Psoas muscle (tissue), 7 donors: ENCODE measurements at regions not wholly inside any gene's neighbourhood (a gene's known extent, or its start where the extent isn't known, plus 50 kb on each side); places are given as distances from the start of the nearest gene placed in this dataset.

Experiments used
- ATAC-seq, 4 donors: fragments of 200-7000 bp; cut with Tn5 transposase; one replicate each; pipeline ENCODE4 v1.9.1; 2020; ENCODE audit warnings: moderate library complexity in 3 of 4, mild to moderate bottlenecking in 2 of 4
- DNase-seq, 2 donors: peaks; one replicate each; pipeline ENCODE4 v3.0.0-alpha.2; 2020
- H3K27ac ChIP-seq: fragments of 200-600 bp; one replicate; pipeline ENCODE4 v1.8.0; 2022
- H3K27me3 ChIP-seq, 3 donors: fragments of 200-600 bp in 1 of 3; one replicate each; pipeline versions ENCODE4 v1.6.1 to v1.8.0; 2013 to 2022; ENCODE audit warnings: low read length in 2 of 3, mild to moderate bottlenecking in 2 of 3, moderate library complexity in 1 of 3; ENCODE audit not compliant: insufficient read depth in 3 of 3
- H3K36me3 ChIP-seq, 2 donors: fragments of 200-600 bp in 1 of 2; one replicate each; pipeline versions ENCODE4 v1.6.1 to v1.8.0; 2013 to 2022; ENCODE audit warnings: low read depth in 1 of 2, mild to moderate bottlenecking in 1 of 2, moderate library complexity in 1 of 2; ENCODE audit not compliant: insufficient read depth in 1 of 2
- H3K4me1 ChIP-seq: fragments of 200-600 bp; one replicate; pipeline ENCODE4 v1.8.0; 2022
- H3K4me3 ChIP-seq: fragments of 200-600 bp; one replicate; pipeline ENCODE4 v1.8.0; 2022; ENCODE audit warnings: mild to moderate bottlenecking
- H3K9me3 ChIP-seq: fragments of 200-600 bp; one replicate; pipeline ENCODE4 v1.8.0; 2022
- WGBS, 3 donors: extraction: QIAGEN DNeasy Blood & Tissue Kit; methylation state at CpG; one replicate each; pipeline versions ENCODE4 v1.1.6 to v1.1.7; 2013; 5-methylcytosine and 5-hydroxymethylcytosine counted together
- intact Hi-C, 2 donors: fragments of 100-400 bp; cut with DNase I; formaldehyde crosslinking; loops; one replicate each; pipeline versions ENCODE4 v1.11.0 to v1.14.2; 2022
- TF ChIP-seq, protein P1 (sequence below): fragments of 200-600 bp; IDR thresholded peaks from one replicate; pipeline ENCODE4 v1.8.0; 2022; ENCODE audit warnings: antibody characterized with exemption
- donor health status: healthy with polysubstance abuse.
- donor health status: DM: no; HTN: no; CAD: no; lungs with moderate emphysema.
- donor health status: Bipolar disorder and iron deficiency.
- donor health status: healthy.
- donor health status: DM: yes; HTN: yes; CAD: no.
- donor health status: DM: no; HTN: no; CAD: no.
- donor health status: DM: yes; HTN: yes; CAD: no.

DNA sequence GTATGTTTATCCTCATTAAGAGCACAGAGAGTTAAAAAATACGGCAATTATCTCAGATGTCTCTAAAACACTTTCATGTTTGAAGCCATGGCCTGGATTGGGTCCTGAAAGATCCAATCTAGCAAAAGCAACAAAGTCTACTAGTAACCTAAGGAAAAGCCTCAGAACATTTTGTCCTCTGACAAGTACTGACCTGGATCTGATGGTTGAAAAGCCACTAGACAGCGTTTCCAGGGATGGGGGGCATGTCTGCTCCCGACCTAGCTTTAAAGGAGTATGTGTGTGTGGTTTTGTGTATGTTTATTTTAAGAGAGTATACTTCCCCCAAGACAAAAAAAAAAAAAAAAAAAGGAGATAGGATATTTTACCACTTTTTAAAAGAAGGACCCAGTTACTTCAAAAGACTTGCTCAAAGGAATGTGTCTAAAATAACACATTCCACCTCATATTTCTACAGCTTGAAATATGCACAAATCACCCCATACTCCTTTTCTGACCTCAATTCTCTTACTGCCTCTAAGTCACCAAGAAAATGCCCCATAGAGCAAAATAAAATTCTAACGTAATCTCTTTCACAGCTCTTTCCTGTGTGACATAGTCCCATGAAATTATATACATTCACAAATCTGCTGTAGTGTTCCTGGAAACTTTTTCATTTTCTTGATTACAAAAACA, 189.0 kb upstream of the TTC29 start:
- ATAC-seq: no peak
- H3K4me1 ChIP-seq: no peaks in the 10 kb centered on the region
- DNase-seq: no peak
- no peaks in the 10 kb centered on the region for H3K9me3 ChIP-seq
- H3K4me3 ChIP-seq: no peak overlapping the region
- WGBS, 3 donors: 69 to 71% (median 69%) methylated on average over 4 of the region's 4 CpGs
- peaks cover 0 to 2% (median 0%) of the 10 kb centered on the region in 3 donors for H3K27me3 ChIP-seq
- intact Hi-C loops: no loop called here
- H3K27ac ChIP-seq: no peak overlapping the region
- no peaks in the 10 kb centered on the region for H3K36me3 ChIP-seq
- TF ChIP-seq, protein P1, sequence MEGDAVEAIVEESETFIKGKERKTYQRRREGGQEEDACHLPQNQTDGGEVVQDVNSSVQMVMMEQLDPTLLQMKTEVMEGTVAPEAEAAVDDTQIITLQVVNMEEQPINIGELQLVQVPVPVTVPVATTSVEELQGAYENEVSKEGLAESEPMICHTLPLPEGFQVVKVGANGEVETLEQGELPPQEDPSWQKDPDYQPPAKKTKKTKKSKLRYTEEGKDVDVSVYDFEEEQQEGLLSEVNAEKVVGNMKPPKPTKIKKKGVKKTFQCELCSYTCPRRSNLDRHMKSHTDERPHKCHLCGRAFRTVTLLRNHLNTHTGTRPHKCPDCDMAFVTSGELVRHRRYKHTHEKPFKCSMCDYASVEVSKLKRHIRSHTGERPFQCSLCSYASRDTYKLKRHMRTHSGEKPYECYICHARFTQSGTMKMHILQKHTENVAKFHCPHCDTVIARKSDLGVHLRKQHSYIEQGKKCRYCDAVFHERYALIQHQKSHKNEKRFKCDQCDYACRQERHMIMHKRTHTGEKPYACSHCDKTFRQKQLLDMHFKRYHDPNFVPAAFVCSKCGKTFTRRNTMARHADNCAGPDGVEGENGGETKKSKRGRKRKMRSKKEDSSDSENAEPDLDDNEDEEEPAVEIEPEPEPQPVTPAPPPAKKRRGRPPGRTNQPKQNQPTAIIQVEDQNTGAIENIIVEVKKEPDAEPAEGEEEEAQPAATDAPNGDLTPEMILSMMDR: no peak

DNA sequence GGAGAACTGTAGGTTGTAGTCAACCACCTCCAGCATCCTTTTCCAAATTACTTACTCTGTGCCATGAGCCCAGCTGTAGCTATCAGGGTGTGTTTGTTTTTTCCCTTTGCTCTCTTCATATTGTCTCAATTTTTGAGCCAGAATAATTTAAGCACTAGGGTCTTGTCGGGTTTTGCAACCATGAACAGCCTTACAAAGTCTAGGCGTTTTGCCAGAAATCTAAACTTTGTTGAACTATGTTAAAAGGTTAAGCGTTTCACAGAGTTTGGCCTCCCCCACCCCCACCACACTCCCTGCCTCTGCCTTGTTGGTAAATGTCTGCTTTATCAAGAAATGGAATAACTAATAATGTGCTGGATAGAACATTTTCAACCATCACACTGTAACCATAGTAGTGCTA, 190.6 kb upstream of the TTC29 start:
- H3K27ac ChIP-seq: no peak overlapping the region
- TF ChIP-seq, protein P1: no peak
- no peak overlapping the region for H3K4me3 ChIP-seq
- DNase-seq (no peak), ATAC-seq (no peak)
- peaks cover 0 to 2% (median 0%) of the 10 kb centered on the region in 3 donors for H3K27me3 ChIP-seq
- intact Hi-C loops: no loop called here
- WGBS, 3 donors: 32 to 53% (median 35%) methylated on average over 3 of the region's 3 CpGs
- H3K9me3 ChIP-seq: no peaks in the 10 kb centered on the region
- no peaks in the 10 kb centered on the region for H3K4me1 ChIP-seq
- no peaks in the 10 kb centered on the region for H3K36me3 ChIP-seq

DNA sequence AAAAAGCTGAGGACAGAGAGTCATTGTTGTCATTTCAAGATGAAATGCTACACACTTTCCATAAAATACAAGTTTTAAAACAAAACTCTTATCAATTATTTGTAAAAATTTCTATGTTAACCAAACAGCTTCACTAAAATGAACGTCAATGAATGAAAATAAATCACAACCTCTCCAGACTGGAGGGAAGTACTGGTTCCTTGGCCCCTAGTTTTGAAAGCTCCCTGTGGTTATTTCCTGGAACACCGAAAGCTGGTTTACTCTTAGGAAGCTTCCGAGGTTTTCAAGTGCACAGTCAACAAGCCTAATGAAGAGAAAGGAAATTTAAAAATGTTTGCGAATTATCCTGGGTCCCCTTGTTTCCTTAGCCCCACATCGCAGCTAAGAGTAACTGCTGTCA, 191.1 kb upstream of the TTC29 start:
- H3K9me3 ChIP-seq: no peaks in the 10 kb centered on the region
- H3K4me1 ChIP-seq: no peaks in the 10 kb centered on the region
- TF ChIP-seq, protein P1: no peak
- 75 to 76% (median 75%) methylated on average over 5 of the region's 5 CpGs for WGBS, 3 donors
- DNase-seq (no peak), ATAC-seq (no peak)
- no peaks in the 10 kb centered on the region for H3K36me3 ChIP-seq
- no peak overlapping the region for H3K27ac ChIP-seq
- H3K4me3 ChIP-seq: no peak overlapping the region
- intact Hi-C loops: no loop called here
- peaks cover 0 to 2% (median 0%) of the 10 kb centered on the region in 3 donors for H3K27me3 ChIP-seq

DNA sequence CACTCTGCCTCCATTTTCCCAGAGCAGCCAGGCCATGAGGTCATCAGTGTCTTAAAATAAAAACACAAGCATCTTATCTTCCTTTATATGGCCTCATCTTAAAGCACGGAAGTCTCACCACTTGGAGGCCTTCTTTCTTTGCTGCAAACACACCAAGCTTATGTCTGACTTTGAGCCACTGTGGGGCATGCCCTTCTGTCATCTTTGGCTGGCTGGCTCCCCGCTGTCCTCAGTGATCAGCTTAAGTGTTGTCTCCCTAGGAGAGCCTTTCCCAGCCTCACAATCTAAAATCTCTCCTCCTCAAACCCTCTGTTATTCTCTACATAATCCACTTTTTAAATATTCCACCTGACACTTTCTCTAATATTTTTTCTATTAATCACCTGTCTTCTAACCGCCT, 191.6 kb upstream of the TTC29 start:
- no peak for ATAC-seq
- H3K27ac ChIP-seq: no peak overlapping the region
- intact Hi-C loops: no loop called here

More for the DNA sequence above, 191.6 kb upstream of the TTC29 start:
- TF ChIP-seq, protein P1: no peak
- Histone ChIP-seq H3K9me3 (no peaks in the 10 kb centered on the region), H3K27me3 (peaks cover 0 to 2% (median 0%) of the 10 kb centered on the region in 3 donors), H3K4me3 (no peak overlapping the region), H3K4me1 (no peaks in the 10 kb centered on the region), H3K36me3 (no peaks in the 10 kb centered on the region)
- DNase-seq: no peak
- 84 to 93% (median 88%) methylated on average over 3 of the region's 3 CpGs for WGBS, 3 donors
